ENCODE measurements at regions not wholly inside any gene's neighbourhood (a gene's known extent, or its start where the extent isn't known, plus 50 kb on each side); places are given as distances from the start of the nearest gene placed in this dataset.
A peak's percentile ranks its signal among the peaks of the same experiment; 100 is the strongest.

DNA sequence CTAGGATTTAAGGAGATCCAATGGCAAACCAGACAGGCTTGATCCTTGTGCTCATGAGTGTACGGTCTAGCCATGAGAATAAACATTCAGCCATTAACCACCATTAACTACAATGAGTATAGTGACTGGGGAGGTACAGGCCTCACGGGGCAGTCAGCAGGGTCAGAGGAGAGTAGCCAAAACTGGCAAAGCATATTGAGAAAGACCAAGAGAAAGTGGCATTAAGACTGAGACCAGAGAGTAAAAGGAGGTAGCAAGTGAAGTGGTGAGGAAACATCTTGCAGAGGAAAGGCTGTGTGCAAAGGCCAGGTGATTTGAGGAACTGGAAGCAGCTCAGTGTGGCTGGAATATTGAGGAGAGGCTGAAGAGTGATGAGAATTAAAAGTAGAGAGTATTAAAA, 407.2 kb upstream of the LMCD1 start:
- no peaks in the 10 kb centered on the region for H3K9me3 ChIP-seq (ENCODE audit: control insufficient read depth in 5 of 5, low read length in 5 of 5)
- no peak overlapping the region for H3K9ac ChIP-seq (ENCODE audit: low read length in 5 of 5)

DNA sequence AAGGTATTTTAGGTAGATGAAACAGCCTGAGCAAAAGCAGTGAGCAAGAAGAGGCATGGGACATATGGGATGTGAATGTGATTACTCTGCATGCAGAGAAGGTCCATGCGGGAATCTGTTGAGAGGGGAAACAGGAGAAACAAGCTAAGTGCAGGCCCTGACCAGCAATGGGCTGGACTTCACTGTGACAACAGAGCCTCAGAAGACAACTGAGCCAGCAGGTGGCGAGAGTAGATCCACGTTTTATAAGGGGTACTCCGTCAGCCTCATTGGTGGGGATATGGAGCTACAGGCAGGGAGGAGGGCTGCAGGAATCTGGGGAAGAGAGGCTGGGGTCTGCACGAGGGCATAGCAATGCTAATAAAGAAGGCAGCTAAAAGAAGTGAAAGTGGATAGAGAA, 405.9 kb upstream of the LMCD1 start:
- Histone ChIP-seq H3K9ac (ENCODE audit: low read length in 5 of 5) (no peak overlapping the region), H3K4me1 (ENCODE audit: control insufficient read depth in 5 of 5, insufficient read depth in 5 of 5, low read length in 5 of 5) (no peaks in the 10 kb centered on the region), H3K27ac (ENCODE audit: low read depth, low read length) (no peak overlapping the region), H3K4me3 (ENCODE audit: low read depth in 1 of 5, low read length in 5 of 5) (no peak overlapping the region), H3K27me3 (ENCODE audit: control insufficient read depth in 5 of 5, insufficient read depth in 4 of 5, low read length in 5 of 5) (no peaks in the 10 kb centered on the region), H3K36me3 (ENCODE audit: control insufficient read depth in 5 of 5, insufficient read depth in 5 of 5, low read length in 5 of 5) (no peaks in the 10 kb centered on the region), H3K9me3 (ENCODE audit: control insufficient read depth in 5 of 5, low read length in 5 of 5) (no peaks in the 10 kb centered on the region)

More for the DNA sequence above, 407.2 kb upstream of the LMCD1 start:
- H3K36me3 ChIP-seq (ENCODE audit: control insufficient read depth in 5 of 5, insufficient read depth in 5 of 5, low read length in 5 of 5) = no peaks in the 10 kb centered on the region
- H3K4me3 ChIP-seq (ENCODE audit: low read depth in 1 of 5, low read length in 5 of 5) = no peak overlapping the region
- H3K27ac ChIP-seq (ENCODE audit: low read depth, low read length) = no peak overlapping the region
- no peaks in the 10 kb centered on the region for H3K4me1 ChIP-seq (ENCODE audit: control insufficient read depth in 5 of 5, insufficient read depth in 5 of 5, low read length in 5 of 5)
- no peaks in the 10 kb centered on the region for H3K27me3 ChIP-seq (ENCODE audit: control insufficient read depth in 5 of 5, insufficient read depth in 4 of 5, low read length in 5 of 5)

DNA sequence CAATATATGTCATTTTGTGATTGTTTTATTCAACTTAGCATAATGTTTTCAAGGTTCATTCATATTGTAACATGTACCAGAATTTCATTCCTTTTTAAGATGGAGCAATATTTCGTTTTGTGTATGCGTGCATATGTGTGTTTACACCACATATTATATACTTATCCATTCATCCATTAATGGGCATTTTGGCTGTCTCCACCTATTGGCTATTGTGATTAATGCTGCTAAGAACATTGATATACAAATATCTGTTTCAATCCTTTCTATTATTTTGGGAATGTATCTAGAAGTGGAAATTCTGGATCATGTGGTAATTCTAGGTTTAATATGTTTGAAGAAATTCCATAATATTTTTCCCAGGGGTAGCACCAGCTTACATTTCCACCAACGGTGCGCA, 403.9 kb upstream of the LMCD1 start:
- H3K9me3 ChIP-seq (ENCODE audit: control insufficient read depth in 5 of 5, low read length in 5 of 5) = no peaks in the 10 kb centered on the region
- H3K27ac ChIP-seq (ENCODE audit: low read depth, low read length) = no peak overlapping the region
- H3K36me3 ChIP-seq (ENCODE audit: control insufficient read depth in 5 of 5, insufficient read depth in 5 of 5, low read length in 5 of 5) = no peaks in the 10 kb centered on the region
- H3K4me3 ChIP-seq (ENCODE audit: low read depth in 1 of 5, low read length in 5 of 5) = no peak overlapping the region
- H3K27me3 ChIP-seq (ENCODE audit: control insufficient read depth in 5 of 5, insufficient read depth in 4 of 5, low read length in 5 of 5) = no peaks in the 10 kb centered on the region
- H3K4me1 ChIP-seq (ENCODE audit: control insufficient read depth in 5 of 5, insufficient read depth in 5 of 5, low read length in 5 of 5) = no peaks in the 10 kb centered on the region
- H3K9ac ChIP-seq (ENCODE audit: low read length in 5 of 5) = no peak overlapping the region

DNA sequence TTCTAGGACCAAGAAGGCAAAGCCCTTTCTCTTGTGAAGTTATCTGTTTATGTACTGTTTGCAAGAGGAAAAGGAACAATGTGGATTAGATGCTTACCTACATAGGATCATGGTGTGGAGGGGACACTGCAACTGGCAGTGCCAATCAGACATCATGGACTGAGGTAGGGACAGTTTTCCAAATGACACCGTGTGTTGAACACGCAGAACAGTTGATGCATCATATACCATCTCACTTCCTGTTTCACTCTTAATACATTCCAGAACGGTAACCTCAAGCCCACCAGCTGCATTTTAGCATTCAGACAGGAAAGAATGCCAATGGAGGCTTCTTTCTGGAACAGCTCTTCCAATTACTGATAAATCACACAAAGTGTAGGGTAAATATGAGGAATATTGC, 397.7 kb upstream of the LMCD1 start:
- H3K9ac ChIP-seq (ENCODE audit: low read length in 5 of 5) = no peak overlapping the region
- H3K4me1 ChIP-seq (ENCODE audit: control insufficient read depth in 5 of 5, insufficient read depth in 5 of 5, low read length in 5 of 5) = no peaks in the 10 kb centered on the region
- no peaks in the 10 kb centered on the region for H3K36me3 ChIP-seq (ENCODE audit: control insufficient read depth in 5 of 5, insufficient read depth in 5 of 5, low read length in 5 of 5)

DNA sequence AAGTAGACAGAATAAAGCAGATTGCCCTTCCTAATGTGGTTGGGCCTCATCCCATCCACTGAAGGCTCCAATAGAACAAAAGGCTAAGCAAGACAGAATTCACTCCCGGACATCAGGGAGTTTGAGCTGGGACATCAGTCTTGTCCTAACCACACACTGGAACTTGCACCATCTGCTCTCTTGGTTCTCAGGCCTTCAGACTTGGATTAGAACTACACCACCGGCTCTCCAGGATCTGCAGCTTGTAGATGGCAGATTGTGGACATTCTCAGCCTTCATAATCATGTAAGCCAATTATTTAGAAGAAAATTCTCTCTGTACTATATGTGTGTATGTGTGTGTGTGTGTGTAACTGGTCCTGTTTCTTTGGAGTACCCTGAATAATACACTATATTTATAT, 394.7 kb upstream of the LMCD1 start:
- Histone ChIP-seq H3K9me3 (ENCODE audit: control insufficient read depth in 5 of 5, low read length in 5 of 5) (no peaks in the 10 kb centered on the region), H3K27me3 (ENCODE audit: control insufficient read depth in 5 of 5, insufficient read depth in 4 of 5, low read length in 5 of 5) (no peaks in the 10 kb centered on the region), H3K4me1 (ENCODE audit: control insufficient read depth in 5 of 5, insufficient read depth in 5 of 5, low read length in 5 of 5) (peaks cover 0 to 10% (median 8%) of the 10 kb centered on the region in 5 donors), H3K4me3 (ENCODE audit: low read depth in 1 of 5, low read length in 5 of 5) (no peak overlapping the region), H3K9ac (ENCODE audit: low read length in 5 of 5) (no peak overlapping the region), H3K27ac (ENCODE audit: low read depth, low read length) (no peak overlapping the region), H3K36me3 (ENCODE audit: control insufficient read depth in 5 of 5, insufficient read depth in 5 of 5, low read length in 5 of 5) (no peaks in the 10 kb centered on the region)

More for the DNA sequence above, 397.7 kb upstream of the LMCD1 start:
- Histone ChIP-seq H3K9me3 (ENCODE audit: control insufficient read depth in 5 of 5, low read length in 5 of 5) (no peaks in the 10 kb centered on the region), H3K27me3 (ENCODE audit: control insufficient read depth in 5 of 5, insufficient read depth in 4 of 5, low read length in 5 of 5) (no peaks in the 10 kb centered on the region), H3K4me3 (ENCODE audit: low read depth in 1 of 5, low read length in 5 of 5) (no peak overlapping the region), H3K27ac (ENCODE audit: low read depth, low read length) (no peak overlapping the region)

DNA sequence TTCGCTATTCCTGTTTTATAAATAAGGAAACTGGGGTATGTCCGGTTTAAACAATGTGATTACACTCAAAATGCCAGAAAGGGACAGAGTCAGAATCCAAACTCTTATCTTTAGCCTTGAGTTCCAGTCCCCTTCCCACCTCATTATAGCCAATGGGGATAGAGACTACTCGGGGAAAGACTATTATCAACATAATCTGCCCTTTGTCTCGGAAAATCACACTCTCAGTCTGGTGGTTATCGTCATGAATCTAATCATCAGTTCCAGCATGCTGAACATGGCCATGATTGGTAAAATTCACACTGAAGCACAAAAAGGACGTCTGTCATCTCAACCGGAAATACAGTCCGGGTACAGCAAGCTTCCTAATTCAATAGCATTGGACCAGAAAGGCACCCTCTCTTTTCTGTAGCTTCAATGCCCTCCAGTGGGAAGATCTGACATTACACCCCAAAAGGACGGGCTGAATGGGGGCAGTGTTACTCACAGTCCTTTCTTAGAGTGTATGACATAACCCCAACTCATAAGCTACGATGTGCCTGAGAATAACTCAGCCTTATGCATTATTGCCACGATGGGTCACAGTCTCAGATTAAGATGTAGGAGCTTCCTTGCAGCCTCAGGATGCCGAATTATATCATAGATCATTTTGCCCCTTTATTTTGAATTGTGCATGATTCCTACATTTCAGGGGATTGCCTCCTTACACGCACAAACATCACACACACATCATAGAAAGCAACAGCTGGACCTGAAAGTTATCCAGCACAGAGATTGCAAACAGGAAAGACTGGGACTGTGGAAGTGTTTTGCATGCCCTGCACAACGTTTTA, 390.4 kb upstream of the LMCD1 start:
- no peaks in the 10 kb centered on the region for H3K27me3 ChIP-seq (ENCODE audit: control insufficient read depth in 5 of 5, insufficient read depth in 4 of 5, low read length in 5 of 5)
- peaks cover 0 to 10% (median 8%) of the 10 kb centered on the region in 5 donors for H3K4me1 ChIP-seq (ENCODE audit: control insufficient read depth in 5 of 5, insufficient read depth in 5 of 5, low read length in 5 of 5)
- no peaks in the 10 kb centered on the region for H3K36me3 ChIP-seq (ENCODE audit: control insufficient read depth in 5 of 5, insufficient read depth in 5 of 5, low read length in 5 of 5)
- no peaks in the 10 kb centered on the region for H3K9me3 ChIP-seq (ENCODE audit: control insufficient read depth in 5 of 5, low read length in 5 of 5)
- H3K9ac ChIP-seq (ENCODE audit: low read length in 5 of 5) = peak overlapping the region in 1 of 5 donors; percentile 19
- no peak overlapping the region for H3K27ac ChIP-seq (ENCODE audit: low read depth, low read length)
- peak overlapping the region; percentile 14 to 63 (median 56) for H3K4me3 ChIP-seq (ENCODE audit: low read depth in 1 of 5, low read length in 5 of 5)

DNA sequence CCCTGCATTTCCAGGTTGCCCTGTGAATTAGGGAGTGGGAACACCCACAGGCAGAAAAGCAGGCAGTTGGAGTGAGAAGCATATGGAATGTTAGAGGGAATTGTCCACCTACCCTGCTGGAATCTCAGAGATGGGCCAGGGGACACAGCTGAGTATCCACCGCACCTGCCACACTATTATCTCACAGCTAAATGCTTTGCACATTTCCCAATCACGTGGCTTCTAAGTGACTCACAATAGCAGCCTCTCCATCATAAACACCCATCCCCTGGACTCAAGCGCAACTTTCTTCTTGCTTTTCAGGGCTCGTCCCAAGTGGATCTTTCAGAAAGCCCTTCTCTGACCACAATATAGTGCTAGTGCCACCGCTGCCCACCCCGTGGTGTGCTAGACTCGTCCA, 389.0 kb upstream of the LMCD1 start:
- H3K4me1 ChIP-seq (ENCODE audit: control insufficient read depth in 5 of 5, insufficient read depth in 5 of 5, low read length in 5 of 5) = peaks cover 0 to 10% (median 8%) of the 10 kb centered on the region in 5 donors
- H3K27me3 ChIP-seq (ENCODE audit: control insufficient read depth in 5 of 5, insufficient read depth in 4 of 5, low read length in 5 of 5) = no peaks in the 10 kb centered on the region
- no peak overlapping the region for H3K4me3 ChIP-seq (ENCODE audit: low read depth in 1 of 5, low read length in 5 of 5)
- no peaks in the 10 kb centered on the region for H3K36me3 ChIP-seq (ENCODE audit: control insufficient read depth in 5 of 5, insufficient read depth in 5 of 5, low read length in 5 of 5)
- H3K27ac ChIP-seq (ENCODE audit: low read depth, low read length) = no peak overlapping the region
- no peaks in the 10 kb centered on the region for H3K9me3 ChIP-seq (ENCODE audit: control insufficient read depth in 5 of 5, low read length in 5 of 5)
- no peak overlapping the region for H3K9ac ChIP-seq (ENCODE audit: low read length in 5 of 5)

DNA sequence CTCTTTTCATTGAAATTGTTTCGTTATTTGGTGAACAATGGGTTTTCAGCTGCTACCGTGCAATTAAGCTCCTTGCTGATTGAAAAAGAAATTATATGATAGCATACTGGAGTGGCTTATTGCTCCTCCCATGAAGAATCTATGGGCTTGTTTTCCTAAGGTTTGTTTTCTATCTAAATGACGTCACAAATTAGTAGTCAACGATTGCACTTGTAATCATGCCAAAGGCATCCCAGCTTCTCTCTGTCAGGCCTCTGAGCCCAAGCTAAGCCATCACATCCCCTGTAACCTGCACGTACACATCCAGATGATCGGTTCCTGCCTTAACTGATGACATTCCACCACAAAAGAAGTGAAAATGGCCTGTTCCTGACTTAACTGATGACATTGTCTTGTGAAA, 388.0 kb upstream of the LMCD1 start:
- Histone ChIP-seq H3K27me3 (ENCODE audit: control insufficient read depth in 5 of 5, insufficient read depth in 4 of 5, low read length in 5 of 5) (no peaks in the 10 kb centered on the region), H3K27ac (ENCODE audit: low read depth, low read length) (no peak overlapping the region), H3K4me3 (ENCODE audit: low read depth in 1 of 5, low read length in 5 of 5) (no peak overlapping the region), H3K9me3 (ENCODE audit: control insufficient read depth in 5 of 5, low read length in 5 of 5) (no peaks in the 10 kb centered on the region), H3K36me3 (ENCODE audit: control insufficient read depth in 5 of 5, insufficient read depth in 5 of 5, low read length in 5 of 5) (no peaks in the 10 kb centered on the region), H3K9ac (ENCODE audit: low read length in 5 of 5) (no peak overlapping the region), H3K4me1 (ENCODE audit: control insufficient read depth in 5 of 5, insufficient read depth in 5 of 5, low read length in 5 of 5) (peaks cover 0 to 10% (median 8%) of the 10 kb centered on the region in 5 donors)

DNA sequence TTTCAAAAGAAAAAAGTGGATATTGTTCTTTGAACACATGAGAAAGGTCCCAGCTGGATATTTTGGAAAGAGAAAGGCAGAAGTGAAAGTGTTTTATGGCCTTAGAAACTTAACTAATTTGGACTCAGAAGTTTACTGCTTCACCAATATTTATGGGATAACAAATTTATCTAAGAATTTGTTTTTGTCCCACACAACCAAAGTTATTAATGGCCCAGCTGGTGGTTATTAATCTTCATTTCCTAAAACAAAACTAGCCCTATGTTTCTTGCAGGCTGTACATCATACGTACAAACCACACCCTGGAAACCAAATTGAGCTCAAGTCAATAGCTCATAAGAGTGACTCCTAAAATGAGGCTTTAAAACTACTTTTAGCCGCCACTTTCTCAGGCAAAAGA, 372.9 kb upstream of the LMCD1 start:
- H3K4me1 ChIP-seq (ENCODE audit: control insufficient read depth in 5 of 5, insufficient read depth in 5 of 5, low read length in 5 of 5) = no peaks in the 10 kb centered on the region
- H3K4me3 ChIP-seq (ENCODE audit: low read depth in 1 of 5, low read length in 5 of 5) = no peak overlapping the region
- no peaks in the 10 kb centered on the region for H3K27me3 ChIP-seq (ENCODE audit: control insufficient read depth in 5 of 5, insufficient read depth in 4 of 5, low read length in 5 of 5)
- H3K36me3 ChIP-seq (ENCODE audit: control insufficient read depth in 5 of 5, insufficient read depth in 5 of 5, low read length in 5 of 5) = no peaks in the 10 kb centered on the region
- H3K27ac ChIP-seq (ENCODE audit: low read depth, low read length) = no peak overlapping the region
- peaks cover 0 to 10% (median 4%) of the 10 kb centered on the region in 5 donors for H3K9me3 ChIP-seq (ENCODE audit: control insufficient read depth in 5 of 5, low read length in 5 of 5)
- no peak overlapping the region for H3K9ac ChIP-seq (ENCODE audit: low read length in 5 of 5)

DNA sequence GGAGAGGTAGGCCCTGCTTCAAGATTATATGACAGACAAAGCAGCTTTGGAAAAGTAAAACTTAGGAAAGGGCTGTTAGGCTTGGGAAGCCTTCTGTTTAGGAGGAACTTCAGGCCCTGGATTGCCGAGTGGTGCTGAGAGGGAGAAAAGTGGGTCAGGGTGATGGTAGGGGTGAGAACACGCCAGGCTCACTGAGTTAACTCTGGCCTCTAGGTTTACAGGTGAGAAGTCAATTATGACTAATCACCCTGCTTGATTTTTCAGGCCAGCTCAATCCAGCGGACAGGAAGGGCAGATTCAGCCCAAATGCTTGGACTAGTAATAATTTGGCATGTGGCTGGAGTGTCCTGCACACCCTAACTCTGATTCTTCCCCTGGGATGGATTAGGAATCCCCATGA, 365.1 kb upstream of the LMCD1 start:
- Histone ChIP-seq H3K4me3 (ENCODE audit: low read depth in 1 of 5, low read length in 5 of 5) (no peak overlapping the region), H3K9ac (ENCODE audit: low read length in 5 of 5) (no peak overlapping the region), H3K36me3 (ENCODE audit: control insufficient read depth in 5 of 5, insufficient read depth in 5 of 5, low read length in 5 of 5) (no peaks in the 10 kb centered on the region), H3K4me1 (ENCODE audit: control insufficient read depth in 5 of 5, insufficient read depth in 5 of 5, low read length in 5 of 5) (peaks cover 0 to 4% (median 0%) of the 10 kb centered on the region in 5 donors), H3K27ac (ENCODE audit: low read depth, low read length) (no peak overlapping the region), H3K9me3 (ENCODE audit: control insufficient read depth in 5 of 5, low read length in 5 of 5) (peaks cover 0 to 5% (median under 1%) of the 10 kb centered on the region in 5 donors), H3K27me3 (ENCODE audit: control insufficient read depth in 5 of 5, insufficient read depth in 4 of 5, low read length in 5 of 5) (no peaks in the 10 kb centered on the region)

All from subcutaneous abdominal adipose tissue (tissue), 5 donors.